Neural progenitor cell (in vitro differentiated cells): ENCODE measurements at regions not wholly inside any gene's neighbourhood (a gene's known extent, or its start where the extent isn't known, plus 50 kb on each side); places are given as distances from the start of the nearest gene placed in this dataset.
"Not testable (repeated sequence)": the region's sequence is repeated elsewhere in the genome, so short reads cannot be mapped to it uniquely, and the experiment has no call there.

Experiments
- DNase-seq: peaks from one replicate; pipeline ENCODE4 v3.0.0-alpha.2; 2016; ENCODE audit warnings: low spot score
- H2AFZ ChIP-seq: fragments of 200-600 bp; sonication (generic); replicated peaks from 2 replicates; pipeline ENCODE4 v1.6.1; 2016; ENCODE audit warnings: antibody characterized with exemption
- H3F3A ChIP-seq: fragments of 200-600 bp; sonication (generic); 2 replicates; pipeline ENCODE4 v1.6.1; 2016; ENCODE audit warnings: antibody characterized with exemption, low read depth
- H3K27ac ChIP-seq: fragments of 200-600 bp; sonication (generic); 2 replicates; pipeline ENCODE4 v1.5.1; 2016; ENCODE audit warnings: mild to moderate bottlenecking
- H3K27me3 ChIP-seq: fragments of 200-600 bp; sonication (generic); 2 replicates; pipeline ENCODE4 v1.6.1; 2016; ENCODE audit warnings: mild to moderate bottlenecking, moderate library complexity
- H3K36me3 ChIP-seq: fragments of 200-600 bp; sonication (generic); 2 replicates; pipeline ENCODE4 v1.5.1; 2016
- H3K4me1 ChIP-seq: fragments of 200-600 bp; sonication (generic); 2 replicates; pipeline ENCODE4 v1.6.1; 2016; ENCODE audit warnings: mixed run types
- H3K4me2 ChIP-seq: fragments of 200-600 bp; sonication (generic); 2 replicates; pipeline ENCODE4 v1.6.1; 2016
- H3K4me3 ChIP-seq: fragments of 200-600 bp; sonication (generic); 2 replicates; pipeline ENCODE4 v1.5.1; 2016
- H3K79me2 ChIP-seq: fragments of 200-600 bp; sonication (generic); 2 replicates; pipeline ENCODE4 v1.6.1; 2016; ENCODE audit warnings: low read depth
- H3K9ac ChIP-seq: fragments of 200-600 bp; sonication (generic); 2 replicates; pipeline ENCODE4 v1.6.1; 2016
- H3K9me3 ChIP-seq: fragments of 200-600 bp; sonication (generic); 2 replicates; pipeline ENCODE4 v1.5.1; 2016; ENCODE audit warnings: low read depth
- H4K20me1 ChIP-seq: fragments of 200-600 bp; sonication (generic); 2 replicates; pipeline ENCODE4 v1.6.1; 2016; ENCODE audit warnings: low read depth
- H3K27ac Mint-ChIP-seq: 3 replicates; pipeline ENCODE4 v1.8.0; 2021; ENCODE audit warnings: mixed read lengths
- H3K27me3 Mint-ChIP-seq: 2 replicates; pipeline ENCODE4 v1.8.0; 2022; ENCODE audit warnings: low read depth, mild to moderate bottlenecking, inconsistent platforms, moderate library complexity, mixed read lengths; ENCODE audit not compliant: insufficient read depth
- H3K36me3 Mint-ChIP-seq: 3 replicates; pipeline ENCODE4 v1.8.0; 2021; ENCODE audit warnings: mixed read lengths
- H3K4me1 Mint-ChIP-seq: 3 replicates; pipeline ENCODE4 v1.8.0; 2021; ENCODE audit warnings: mixed read lengths
- H3K4me3 Mint-ChIP-seq: 3 replicates; pipeline ENCODE4 v1.8.0; 2021; ENCODE audit warnings: mild to moderate bottlenecking, moderate library complexity, mixed read lengths
- H3K9me3 Mint-ChIP-seq: 3 replicates; pipeline ENCODE4 v1.8.0; 2020; ENCODE audit warnings: mixed read lengths
- CTCF ChIP-seq: fragments of 200-600 bp; sonication (generic); IDR thresholded peaks from 2 replicates; pipeline ENCODE4 v1.5.1; 2017; ENCODE audit warnings: antibody characterized with exemption, mild to moderate bottlenecking
- EZH2 ChIP-seq: fragments of 200-600 bp; sonication (generic); IDR thresholded peaks from 2 replicates; pipeline ENCODE4 v1.6.1; 2017; ENCODE audit warnings: antibody characterized with exemption, mild to moderate bottlenecking, moderate library complexity
- EZH2phosphoT487 ChIP-seq: fragments of 200-600 bp; sonication (generic); IDR thresholded peaks from 2 replicates; pipeline ENCODE4 v1.6.1; 2017; ENCODE audit warnings: antibody characterized with exemption

DNA sequence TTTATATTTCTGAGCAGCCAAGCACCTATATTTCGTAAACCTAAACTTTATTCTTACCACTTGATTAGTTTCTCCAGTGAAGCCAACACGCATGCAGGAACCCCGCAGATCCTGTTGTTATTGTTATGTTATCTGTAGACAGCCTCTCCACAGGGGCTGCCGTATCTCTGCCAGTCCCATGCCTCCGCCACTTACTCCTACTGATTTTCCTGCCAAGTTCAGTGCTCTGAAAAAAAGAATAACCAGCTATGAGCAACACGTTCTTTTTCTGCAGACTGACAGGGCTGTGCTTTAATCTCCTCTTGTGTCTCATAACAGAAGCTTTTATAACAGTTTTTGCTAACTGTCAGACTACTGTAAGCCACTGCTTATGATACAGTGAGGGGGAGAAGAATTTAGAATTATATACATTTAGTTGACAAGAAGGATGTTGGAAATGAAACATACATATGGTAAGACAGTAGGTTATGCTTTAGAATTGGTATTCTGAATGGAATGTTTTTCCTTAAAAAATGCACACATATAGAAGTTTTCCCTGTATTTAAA lies 347.4 kb downstream of the SI start:
- peaks cover 22% of the 10 kb centered on the region for H3K4me1 Mint-ChIP-seq
- no peak for TF ChIP-seq CTCF
- no peak for TF ChIP-seq EZH2
- no peak for TF ChIP-seq EZH2phosphoT487
- no peak overlapping the region for H3K4me2 ChIP-seq

DNA sequence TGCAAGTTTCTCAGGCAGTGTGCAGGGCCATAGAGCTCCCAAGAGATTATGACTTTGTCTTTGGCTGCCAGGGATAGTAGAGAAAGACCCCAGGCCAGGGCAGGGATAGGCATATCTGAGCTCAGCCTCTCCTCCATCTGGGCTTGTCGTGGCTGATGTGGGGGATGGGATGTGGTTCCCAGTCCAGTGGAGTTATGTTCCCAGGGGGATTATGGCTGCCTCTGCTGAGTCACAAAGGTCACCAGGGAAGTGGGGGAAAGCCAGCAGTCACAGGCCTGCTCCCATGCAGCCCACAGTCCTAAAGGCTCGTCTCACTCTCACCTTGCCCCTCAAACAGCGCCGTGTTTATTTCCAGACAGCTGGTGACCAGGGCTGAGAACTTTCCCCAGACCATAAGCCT lies 354.9 kb downstream of the SI start:
- peaks cover 5% of the 10 kb centered on the region for H3K4me1 Mint-ChIP-seq
- Histone ChIP-seq H3K4me3 (no peak overlapping the region), H3K4me1 (no peaks in the 10 kb centered on the region), H3K79me2 (no peaks in the 10 kb centered on the region), H3K27me3 (no peaks in the 10 kb centered on the region), H3K9me3 (no peaks in the 10 kb centered on the region), H4K20me1 (no peaks in the 10 kb centered on the region), H3K27ac (no peak overlapping the region), H3K9ac (no peak overlapping the region), H2AFZ (peak overlapping the region; percentile 53), H3K4me2 (no peak overlapping the region), H3F3A (no peaks in the 10 kb centered on the region), H3K36me3 (no peaks in the 10 kb centered on the region)
- peak; percentile 26 for DNase-seq
- H3K4me3 Mint-ChIP-seq, result no peak overlapping the region
- no peaks in the 10 kb centered on the region for H3K36me3 Mint-ChIP-seq
- H3K9me3 Mint-ChIP-seq, result no peaks in the 10 kb centered on the region
- no peak overlapping the region for H3K27ac Mint-ChIP-seq
- no peak for TF ChIP-seq EZH2
- TF ChIP-seq CTCF, result no peak
- TF ChIP-seq EZH2phosphoT487, result no peak
- no peaks in the 10 kb centered on the region for H3K27me3 Mint-ChIP-seq

More for the DNA sequence above, 347.4 kb downstream of the SI start:
- H3F3A ChIP-seq, result no peaks in the 10 kb centered on the region
- no peaks in the 10 kb centered on the region for H3K27me3 ChIP-seq
- H3K27ac ChIP-seq, result no peak overlapping the region
- no peaks in the 10 kb centered on the region for H3K27me3 Mint-ChIP-seq
- no peaks in the 10 kb centered on the region for H3K4me1 ChIP-seq
- no peak overlapping the region for H3K9ac ChIP-seq
- H4K20me1 ChIP-seq, result no peaks in the 10 kb centered on the region
- no peak overlapping the region for H3K4me3 ChIP-seq
- no peaks in the 10 kb centered on the region for H3K36me3 ChIP-seq
- no peak overlapping the region for H2AFZ ChIP-seq
- H3K27ac Mint-ChIP-seq, result no peak overlapping the region
- no peak overlapping the region for H3K4me3 Mint-ChIP-seq
- H3K79me2 ChIP-seq, result no peaks in the 10 kb centered on the region
- H3K9me3 Mint-ChIP-seq, result no peaks in the 10 kb centered on the region
- H3K36me3 Mint-ChIP-seq, result no peaks in the 10 kb centered on the region
- no peak for DNase-seq
- H3K9me3 ChIP-seq, result no peaks in the 10 kb centered on the region

- not testable (repeated sequence) for H3K4me1 Mint-ChIP-seq, H3K4me3 ChIP-seq, H3K27me3 Mint-ChIP-seq, H3K27ac ChIP-seq, H3K4me2 ChIP-seq, DNase-seq, H3K27me3 ChIP-seq, H3F3A ChIP-seq, H4K20me1 ChIP-seq, H3K36me3 Mint-ChIP-seq, H2AFZ ChIP-seq, H3K9me3 ChIP-seq, H3K4me3 Mint-ChIP-seq, H3K9ac ChIP-seq, H3K27ac Mint-ChIP-seq, H3K79me2 ChIP-seq, H3K4me1 ChIP-seq, H3K36me3 ChIP-seq, H3K9me3 Mint-ChIP-seq
Observed at GRCh38 chr3:164702808-164703207, 375.5 kb downstream of the SI start.

- no peaks in the 10 kb centered on the region for H3K36me3 Mint-ChIP-seq
- no peaks in the 10 kb centered on the region for H3K9me3 Mint-ChIP-seq
- H3K79me2 ChIP-seq, result no peaks in the 10 kb centered on the region
- no peak overlapping the region for H2AFZ ChIP-seq
- H3K36me3 ChIP-seq, result no peaks in the 10 kb centered on the region
- TF ChIP-seq CTCF, result no peak
- TF ChIP-seq EZH2phosphoT487, result no peak
- TF ChIP-seq EZH2, result no peak
- no peaks in the 10 kb centered on the region for H3K27me3 ChIP-seq
- H3K9ac ChIP-seq, result no peak overlapping the region
- H3K9me3 ChIP-seq, result no peaks in the 10 kb centered on the region
- H4K20me1 ChIP-seq, result no peaks in the 10 kb centered on the region
- H3K4me1 ChIP-seq, result no peaks in the 10 kb centered on the region
- H3K4me1 Mint-ChIP-seq, result no peaks in the 10 kb centered on the region
- no peak overlapping the region for H3K27ac ChIP-seq
- H3K27ac Mint-ChIP-seq, result no peak overlapping the region
- peaks cover 2% of the 10 kb centered on the region for H3K27me3 Mint-ChIP-seq
- H3K4me3 ChIP-seq, result no peak overlapping the region
- DNase-seq, result no peak
- H3K4me2 ChIP-seq, result no peak overlapping the region
- H3F3A ChIP-seq, result no peaks in the 10 kb centered on the region
- H3K4me3 Mint-ChIP-seq, result no peak overlapping the region
Observed at GRCh38 chr3:164687902-164688301, 390.4 kb downstream of the SI start.
